ENCODE measurements at regions not wholly inside any gene's neighbourhood (a gene's known extent, or its start where the extent isn't known, plus 50 kb on each side); places are given as distances from the start of the nearest gene placed in this dataset.

- Histone ChIP-seq H4K20me1 (no peaks in the 10 kb centered on the region), H3K9me3 (replicated peaks in 1 of 11) (no peaks in the 10 kb centered on the region), H3K36me3 (no peaks in the 10 kb centered on the region), H3K27ac (no peak overlapping the region), H3K9ac (no peak overlapping the region), H3K4me1 (no peaks in the 10 kb centered on the region; a peak in 1 of 20 replicates), H3K4me3 (no peak overlapping the region), H3K27me3 (no peaks in the 10 kb centered on the region), H3K4me2 (no peak overlapping the region)
- TF ChIP-seq Cebpa-rat (IDR thresholded peaks at IDR 0.05), result no peak
Observed at GRCh38 chr3:95899911-95900310, 914.5 kb upstream of the EPHA6 start.

GRCh38 chr3:95901948-95902347, 912.4 kb upstream of the EPHA6 start:
- TF ChIP-seq Cebpa-rat (IDR thresholded peaks at IDR 0.05), result no peak
- Histone ChIP-seq H3K9ac (no peak overlapping the region), H4K20me1 (no peaks in the 10 kb centered on the region), H3K4me1 (peaks cover 0 to 9% (median 0%) of the 10 kb centered on the region in 10 experiments; a peak in 1 of 20 replicates), H3K27ac (no peak overlapping the region), H3K4me2 (no peak overlapping the region), H3K9me3 (replicated peaks in 1 of 11) (no peaks in the 10 kb centered on the region), H3K36me3 (no peaks in the 10 kb centered on the region), H3K27me3 (no peaks in the 10 kb centered on the region), H3K4me3 (no peak overlapping the region)

- Histone ChIP-seq H3K4me1 (peaks cover 0 to 9% (median 0%) of the 10 kb centered on the region in 10 experiments; a peak in 1 of 20 replicates), H3K27me3 (no peaks in the 10 kb centered on the region), H3K27ac (no peak overlapping the region), H3K9me3 (replicated peaks in 1 of 11) (peaks cover under 1 to 3% (median 1%) of the 10 kb centered on the region in 11 experiments; a peak in 13 of 22 replicates), H3K4me3 (no peak overlapping the region), H3K4me2 (peak overlapping the region in 2 of 11 experiments; percentile 6 to 23; a peak in 4 of 22 replicates), H3K9ac (no peak overlapping the region), H3K36me3 (no peaks in the 10 kb centered on the region), H4K20me1 (no peaks in the 10 kb centered on the region)
- no peak for TF ChIP-seq Cebpa-rat (IDR thresholded peaks at IDR 0.05)
Observed at GRCh38 chr3:95905182-95905581, 909.2 kb upstream of the EPHA6 start.

- TF ChIP-seq Cebpa-rat (IDR thresholded peaks at IDR 0.05), result no peak
- Histone ChIP-seq H3K36me3 (0 out of 22 replicates have a peak, but pooled peaks cover 0 to 3% (median 0%) of the 10 kb centered on the region in 11 experiments), H3K4me3 (peak overlapping the region in 1 of 10 experiments; percentile 11; a peak in 1 of 20 replicates), H4K20me1 (no peaks in the 10 kb centered on the region), H3K27me3 (no peaks in the 10 kb centered on the region), H3K9ac (no peak overlapping the region), H3K4me1 (no peaks in the 10 kb centered on the region), H3K4me2 (no peak overlapping the region), H3K9me3 (replicated peaks in 1 of 11) (peaks cover 25 to 34% (median 27%) of the 10 kb centered on the region in 11 experiments), H3K27ac (no peak overlapping the region)
Observed at GRCh38 chr3:95911767-95912166, 902.6 kb upstream of the EPHA6 start.

- Histone ChIP-seq H3K36me3 (no peaks in the 10 kb centered on the region), H3K27ac (peak overlapping the region in 4 of 11 experiments; percentile 60 to 85 (median 74); a peak in 7 of 22 replicates), H3K9me3 (replicated peaks in 1 of 11) (peaks cover 0 to 7% (median 0%) of the 10 kb centered on the region in 11 experiments; a peak in 4 of 22 replicates), H4K20me1 (no peaks in the 10 kb centered on the region), H3K4me3 (no peak overlapping the region), H3K27me3 (no peaks in the 10 kb centered on the region), H3K9ac (peak overlapping the region in 3 of 11 experiments; percentile 39 to 68 (median 64); a peak in 4 of 22 replicates), H3K4me1 (peaks cover 0 to 18% (median 0%) of the 10 kb centered on the region in 10 experiments; a peak in 7 of 20 replicates), H3K4me2 (peak overlapping the region in 4 of 11 experiments; percentile 7 to 73 (median 59); a peak in 6 of 22 replicates)
- no peak for TF ChIP-seq Cebpa-rat (IDR thresholded peaks at IDR 0.05)
Observed at GRCh38 chr3:95923496-95924210, 890.7 kb upstream of the EPHA6 start.

- no peak overlapping the region for H3K9ac ChIP-seq
- peaks cover 0 to 7% (median 0%) of the 10 kb centered on the region in 11 experiments; a peak in 4 of 22 replicates for H3K9me3 ChIP-seq (replicated peaks in 1 of 11)
- H3K27ac ChIP-seq, result no peak overlapping the region
- no peak overlapping the region for H3K4me2 ChIP-seq
- H3K27me3 ChIP-seq, result no peaks in the 10 kb centered on the region
- H3K4me1 ChIP-seq, result peaks cover 0 to 18% (median 0%) of the 10 kb centered on the region in 10 experiments; a peak in 7 of 20 replicates
- no peak overlapping the region for H3K4me3 ChIP-seq
- no peaks in the 10 kb centered on the region for H4K20me1 ChIP-seq
- H3K36me3 ChIP-seq, result no peaks in the 10 kb centered on the region
- no peak for TF ChIP-seq Cebpa-rat (IDR thresholded peaks at IDR 0.05)
Observed at GRCh38 chr3:95926904-95927501, 887.4 kb upstream of the EPHA6 start.

GRCh38 chr3:95934181-95934580, 880.2 kb upstream of the EPHA6 start:
- Histone ChIP-seq H3K4me2 (no peak overlapping the region), H3K27me3 (no peaks in the 10 kb centered on the region), H3K9ac (no peak overlapping the region), H4K20me1 (no peaks in the 10 kb centered on the region), H3K36me3 (no peaks in the 10 kb centered on the region), H3K4me3 (no peak overlapping the region), H3K4me1 (no peaks in the 10 kb centered on the region), H3K9me3 (replicated peaks in 1 of 11) (no peaks in the 10 kb centered on the region), H3K27ac (no peak overlapping the region)
- no peak for TF ChIP-seq Cebpa-rat (IDR thresholded peaks at IDR 0.05)

GRCh38 chr3:95939235-95939809, 875.1 kb upstream of the EPHA6 start:
- H3K27me3 ChIP-seq, result no peaks in the 10 kb centered on the region
- no peaks in the 10 kb centered on the region for H3K36me3 ChIP-seq
- no peak overlapping the region for H3K4me2 ChIP-seq
- H3K4me1 ChIP-seq, result no peaks in the 10 kb centered on the region
- no peaks in the 10 kb centered on the region for H3K9me3 ChIP-seq (replicated peaks in 1 of 11)
- H3K4me3 ChIP-seq, result no peak overlapping the region
- no peak overlapping the region for H3K27ac ChIP-seq
- TF ChIP-seq Cebpa-rat (IDR thresholded peaks at IDR 0.05), result no peak
- no peaks in the 10 kb centered on the region for H4K20me1 ChIP-seq
- no peak overlapping the region for H3K9ac ChIP-seq

- Histone ChIP-seq H3K27ac (no peak overlapping the region), H3K36me3 (no peaks in the 10 kb centered on the region), H4K20me1 (no peaks in the 10 kb centered on the region), H3K4me1 (no peaks in the 10 kb centered on the region), H3K27me3 (no peaks in the 10 kb centered on the region), H3K4me3 (no peak overlapping the region), H3K4me2 (no peak overlapping the region), H3K9me3 (replicated peaks in 1 of 11) (no peaks in the 10 kb centered on the region), H3K9ac (no peak overlapping the region)
- TF ChIP-seq Cebpa-rat (IDR thresholded peaks at IDR 0.05), result no peak
Observed at GRCh38 chr3:95965704-95966336, 848.6 kb upstream of the EPHA6 start.
